Ishikawa (cell line): ENCODE measurements at regions not wholly inside any gene's neighbourhood (a gene's known extent, or its start where the extent isn't known, plus 50 kb on each side); places are given as distances from the start of the nearest gene placed in this dataset.

Experiments
- CEBPB ChIP-seq: IDR thresholded peaks from 2 replicates; pipeline ENCODE4 v1.6.1; 2012
- EP300 ChIP-seq: IDR thresholded peaks from 2 replicates; pipeline ENCODE4 v1.6.1; 2012; ENCODE audit warnings: borderline replicate concordance
- REST ChIP-seq: IDR thresholded peaks from 2 replicates; pipeline ENCODE4 v1.6.1; 2012; ENCODE audit warnings: low read depth, mild to moderate bottlenecking

- TF ChIP-seq CEBPB: no peak
- TF ChIP-seq REST: no peak
- no peak for TF ChIP-seq EP300
These were observed 55.2 kb upstream of the CXCR4 start for GRCh38 chr2:136173126-136173525.
